RWPE2 (cell line): ENCODE measurements at regions not wholly inside any gene's neighbourhood (a gene's known extent, or its start where the extent isn't known, plus 50 kb on each side); places are given as distances from the start of the nearest gene placed in this dataset.

Experiments
- ATAC-seq: fragments of 200-7000 bp; cut with Tn5 transposase; 3 replicates; pipeline ENCODE4 v1.9.1; 2021; ENCODE audit warnings: low read depth
- DNase-seq: peaks from one replicate; pipeline ENCODE4 v3.0.0-alpha.2; 2020; ENCODE audit warnings: low spot score
- H3K27ac ChIP-seq: fragments of 450-650 bp; 2 replicates; pipeline ENCODE4 v1.5.1; 2017; ENCODE audit warnings: mild to moderate bottlenecking; ENCODE audit not compliant: poor library complexity, severe bottlenecking
- H3K27me3 ChIP-seq: fragments of 250-450 bp; sonication (Bioruptor Pico); 2 replicates; pipeline ENCODE4 v1.5.1; 2021; ENCODE audit warnings: mild to moderate bottlenecking, moderate library complexity; ENCODE audit not compliant: insufficient read depth, poor library complexity, severe bottlenecking
- H3K36me3 ChIP-seq: fragments of 250-450 bp; sonication (Bioruptor Pico); 2 replicates; pipeline ENCODE4 v1.5.1; 2020; ENCODE audit warnings: low read depth, mild to moderate bottlenecking, moderate library complexity
- H3K4me1 ChIP-seq: fragments of 250-450 bp; sonication (Bioruptor Pico); 2 replicates; pipeline ENCODE4 v1.5.1; 2021; ENCODE audit warnings: mild to moderate bottlenecking, moderate library complexity; ENCODE audit not compliant: insufficient read depth, poor library complexity, severe bottlenecking
- H3K4me3 ChIP-seq: fragments of 250-450 bp; sonication (Bioruptor Pico); 2 replicates; pipeline ENCODE4 v1.5.1; 2021; ENCODE audit warnings: mild to moderate bottlenecking, moderate library complexity; ENCODE audit not compliant: severe bottlenecking
- H3K9me3 ChIP-seq: fragments of 250-450 bp; sonication (Bioruptor Pico); 2 replicates; pipeline ENCODE4 v1.5.1; 2021; ENCODE audit warnings: mild to moderate bottlenecking, moderate library complexity; ENCODE audit not compliant: severe bottlenecking
- TF ChIP-seq, protein P1 (sequence below): fragments of 450-650 bp; IDR thresholded peaks from one replicate; pipeline ENCODE4 v1.5.1; 2017; ENCODE audit warnings: mild to moderate bottlenecking, moderate library complexity; ENCODE audit not compliant: poor library complexity, severe bottlenecking

DNA sequence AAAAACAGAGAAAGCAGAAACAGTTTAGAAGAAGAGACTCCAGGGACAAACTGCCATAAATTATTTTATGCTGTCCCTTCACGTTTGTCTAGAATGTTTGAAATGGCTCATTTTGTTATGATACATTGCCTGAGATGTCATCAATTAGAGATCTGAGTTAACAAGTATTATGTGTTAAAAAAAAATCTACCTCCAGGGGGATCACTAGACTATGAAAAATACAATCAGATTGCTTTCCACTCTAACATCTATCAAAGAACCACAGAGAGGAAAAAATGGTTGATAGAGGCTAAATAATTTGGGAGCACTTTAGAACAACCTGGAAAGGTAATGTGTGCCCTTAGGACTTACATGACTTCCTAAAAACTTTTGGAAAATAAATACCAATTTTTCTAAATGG lies 103.8 kb upstream of the CCDC150 start:
- H3K4me1 ChIP-seq: peaks cover 4% of the 10 kb centered on the region
- ATAC-seq (no peak), DNase-seq (no peak)
- TF ChIP-seq, protein P1, sequence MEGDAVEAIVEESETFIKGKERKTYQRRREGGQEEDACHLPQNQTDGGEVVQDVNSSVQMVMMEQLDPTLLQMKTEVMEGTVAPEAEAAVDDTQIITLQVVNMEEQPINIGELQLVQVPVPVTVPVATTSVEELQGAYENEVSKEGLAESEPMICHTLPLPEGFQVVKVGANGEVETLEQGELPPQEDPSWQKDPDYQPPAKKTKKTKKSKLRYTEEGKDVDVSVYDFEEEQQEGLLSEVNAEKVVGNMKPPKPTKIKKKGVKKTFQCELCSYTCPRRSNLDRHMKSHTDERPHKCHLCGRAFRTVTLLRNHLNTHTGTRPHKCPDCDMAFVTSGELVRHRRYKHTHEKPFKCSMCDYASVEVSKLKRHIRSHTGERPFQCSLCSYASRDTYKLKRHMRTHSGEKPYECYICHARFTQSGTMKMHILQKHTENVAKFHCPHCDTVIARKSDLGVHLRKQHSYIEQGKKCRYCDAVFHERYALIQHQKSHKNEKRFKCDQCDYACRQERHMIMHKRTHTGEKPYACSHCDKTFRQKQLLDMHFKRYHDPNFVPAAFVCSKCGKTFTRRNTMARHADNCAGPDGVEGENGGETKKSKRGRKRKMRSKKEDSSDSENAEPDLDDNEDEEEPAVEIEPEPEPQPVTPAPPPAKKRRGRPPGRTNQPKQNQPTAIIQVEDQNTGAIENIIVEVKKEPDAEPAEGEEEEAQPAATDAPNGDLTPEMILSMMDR: no peak
- H3K27me3 ChIP-seq: no peaks in the 10 kb centered on the region
- no peaks in the 10 kb centered on the region for H3K9me3 ChIP-seq
- H3K27ac ChIP-seq: no peak overlapping the region
- no peaks in the 10 kb centered on the region for H3K36me3 ChIP-seq
- H3K4me3 ChIP-seq: no peak overlapping the region

DNA sequence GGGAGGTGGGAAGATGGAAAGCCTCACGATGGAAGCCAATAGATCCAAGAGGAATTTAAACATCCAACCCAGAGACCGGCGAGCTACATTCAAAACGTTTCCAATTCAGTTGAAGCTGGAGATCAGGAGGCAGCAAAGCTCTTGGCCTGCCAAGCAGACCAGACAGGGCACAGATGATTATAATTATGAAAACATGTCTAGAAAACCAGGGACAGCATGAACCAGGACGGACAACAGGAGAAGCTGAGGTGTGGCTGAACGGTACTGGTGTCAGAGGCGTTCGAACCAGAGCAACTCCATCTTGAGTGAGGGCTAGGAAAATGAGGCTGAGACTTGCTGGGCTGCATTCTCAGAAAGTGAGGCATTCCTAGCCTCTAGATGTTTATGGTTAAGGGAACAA lies 102.2 kb upstream of the CCDC150 start:
- Histone ChIP-seq H3K36me3 (no peaks in the 10 kb centered on the region), H3K4me3 (no peak overlapping the region), H3K27ac (no peak overlapping the region), H3K27me3 (no peaks in the 10 kb centered on the region), H3K9me3 (no peaks in the 10 kb centered on the region), H3K4me1 (peaks cover 4% of the 10 kb centered on the region)
- no peak for DNase-seq
- TF ChIP-seq, protein P1: no peak
- no peak for ATAC-seq

DNA sequence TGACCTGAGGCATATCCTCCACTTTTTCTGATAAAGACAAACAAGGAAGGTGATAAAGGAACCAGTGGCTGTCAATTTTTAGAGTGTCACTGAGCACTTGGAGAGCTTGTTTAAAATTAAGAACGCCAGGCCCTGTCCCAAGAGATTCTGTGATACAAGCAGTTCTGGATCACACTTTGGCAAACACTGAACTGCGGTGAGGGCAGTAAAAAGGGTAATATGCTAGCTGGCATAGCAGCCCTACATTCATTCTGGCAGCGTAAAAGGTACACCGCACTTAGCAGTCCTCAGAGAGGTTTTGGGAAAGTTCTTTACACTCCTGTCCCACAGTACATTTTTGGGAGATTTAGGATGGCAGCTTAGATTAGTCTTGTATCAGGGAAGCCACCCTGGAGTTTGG lies 101.3 kb upstream of the CCDC150 start:
- no peaks in the 10 kb centered on the region for H3K36me3 ChIP-seq
- DNase-seq (no peak), ATAC-seq (0 out of 3 replicates have a peak, but pooled peaks have one; percentile 14)
- TF ChIP-seq, protein P1: no peak
- no peak overlapping the region for H3K27ac ChIP-seq
- no peaks in the 10 kb centered on the region for H3K9me3 ChIP-seq
- peaks cover 4% of the 10 kb centered on the region for H3K4me1 ChIP-seq
- H3K27me3 ChIP-seq: no peaks in the 10 kb centered on the region
- no peak overlapping the region for H3K4me3 ChIP-seq

DNA sequence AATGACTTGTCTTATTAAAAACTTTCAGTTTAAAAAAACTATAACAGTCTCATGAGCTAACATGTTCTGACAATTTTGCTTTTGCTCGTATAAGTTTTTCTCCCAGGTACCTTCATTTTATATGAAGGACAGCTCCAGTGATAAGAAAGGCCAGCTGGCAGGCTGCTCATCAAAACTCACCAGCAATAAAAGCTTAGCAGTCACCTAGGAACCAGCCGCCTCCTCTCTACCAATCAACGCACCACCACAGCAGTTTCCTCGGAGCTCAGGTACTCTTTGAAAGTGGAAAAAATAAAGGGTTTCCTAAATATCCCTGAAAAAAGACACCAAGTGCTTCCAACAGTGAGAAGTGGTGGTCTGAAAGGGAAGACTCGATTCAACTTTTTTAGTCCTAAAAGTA lies 100.9 kb upstream of the CCDC150 start:
- ATAC-seq (no peak), DNase-seq (no peak)
- no peaks in the 10 kb centered on the region for H3K36me3 ChIP-seq
- TF ChIP-seq, protein P1: no peak
- no peaks in the 10 kb centered on the region for H3K27me3 ChIP-seq
- no peaks in the 10 kb centered on the region for H3K9me3 ChIP-seq
- H3K4me3 ChIP-seq: no peak overlapping the region
- H3K4me1 ChIP-seq: peaks cover 4% of the 10 kb centered on the region
- H3K27ac ChIP-seq: no peak overlapping the region

DNA sequence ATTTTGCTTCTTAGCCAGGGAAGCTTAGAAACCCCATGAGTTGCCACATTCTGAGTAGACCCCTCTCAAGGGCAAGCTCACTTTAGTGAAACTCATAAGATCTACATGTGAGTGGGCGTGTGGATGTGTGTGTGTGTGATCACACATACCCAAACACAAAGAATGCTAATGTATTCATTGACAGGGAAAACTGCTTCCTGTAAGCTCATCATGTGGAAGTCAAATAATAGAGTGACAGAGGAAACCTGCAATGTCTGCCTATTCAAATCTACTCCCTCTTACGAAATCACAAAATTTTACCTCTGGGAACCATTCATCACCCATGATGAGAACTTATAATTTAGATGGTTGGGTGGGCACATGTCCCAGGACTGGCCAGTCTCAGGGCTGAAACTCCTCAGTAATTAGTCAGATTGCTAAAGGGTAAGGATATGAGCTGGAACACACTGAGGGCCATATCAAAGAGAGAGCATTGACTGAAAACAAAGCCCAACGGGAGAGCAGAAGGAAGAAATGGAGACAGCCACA lies 94.5 kb upstream of the CCDC150 start:
- DNase-seq: no peak
- no peaks in the 10 kb centered on the region for H3K9me3 ChIP-seq
- no peak overlapping the region for H3K27ac ChIP-seq
- H3K36me3 ChIP-seq: no peaks in the 10 kb centered on the region
- TF ChIP-seq, protein P1: no peak
- no peak for ATAC-seq
- H3K4me1 ChIP-seq: no peaks in the 10 kb centered on the region
- no peak overlapping the region for H3K4me3 ChIP-seq
- H3K27me3 ChIP-seq: no peaks in the 10 kb centered on the region
